PC-3 (cell line): ENCODE measurements at regions not wholly inside any gene's neighbourhood (a gene's known extent, or its start where the extent isn't known, plus 50 kb on each side); places are given as distances from the start of the nearest gene placed in this dataset.
A peak's percentile ranks its signal among the peaks of the same experiment; 100 is the strongest.

Experiments
- ATAC-seq: fragments of 200-7000 bp; cut with Tn5 transposase; 2 replicates; pipeline ENCODE4 v1.9.1; 2020; ENCODE audit warnings: mild to moderate bottlenecking, moderate library complexity
- BruUV-seq: library from RNA; stranded (reverse); fragments of 400-500 nt; replicated peaks from 2 replicates; lab custom pipeline; 2021; lab: Mats Ljungman, UMichigan
- CTCF ChIA-PET: fragments of 300-600 bp; sonication (Branson Sonifier 250); formaldehyde crosslinking; loops from one replicate; lab custom pipeline; 2022; ENCODE audit warnings: antibody characterized with exemption; lab: Charles Lee
- POLR2A ChIA-PET: fragments of 300-600 bp; sonication (Branson Sonifier 250); formaldehyde crosslinking; loops from one replicate; lab custom pipeline; 2022; ENCODE audit warnings: antibody characterized with exemption; ENCODE audit not compliant: unreplicated experiment; lab: Charles Lee
- DNase-seq: peaks from one replicate; pipeline ENCODE4 v3.0.0-alpha.2; 2015
- H2AFZ ChIP-seq: fragments of 300-600 bp; sonication (generic); 2 replicates; pipeline ENCODE4 v1.6.0; 2016; ENCODE audit warnings: antibody characterized with exemption, low read length
- H3F3A ChIP-seq: fragments of 300-600 bp; sonication (generic); one replicate; pipeline ENCODE4 v1.6.0; 2017; ENCODE audit warnings: antibody characterized with exemption, low read length, control low read depth, mild to moderate bottlenecking; ENCODE audit not compliant: unreplicated experiment
- H3K27ac ChIP-seq: fragments of 300-600 bp; sonication (generic); 2 replicates; pipeline ENCODE4 v1.5.1; 2016; ENCODE audit warnings: mild to moderate bottlenecking, low read length
- H3K27me3 ChIP-seq: fragments of 300-600 bp; sonication (generic); 2 replicates; pipeline ENCODE4 v1.6.1; 2016; ENCODE audit warnings: low read length, mixed read lengths
- H3K36me3 ChIP-seq: fragments of 300-600 bp; sonication (generic); 2 replicates; pipeline ENCODE4 v1.6.1; 2016; ENCODE audit warnings: low read depth, mixed run types, low read length, mixed read lengths
- H3K4me1 ChIP-seq: fragments of 300-600 bp; sonication (generic); 2 replicates; pipeline ENCODE4 v1.5.1; 2016; ENCODE audit warnings: low read length; ENCODE audit not compliant: insufficient read depth
- H3K4me2 ChIP-seq: fragments of 300-600 bp; sonication (generic); 2 replicates; pipeline ENCODE4 v1.6.0; 2016; ENCODE audit warnings: low read length
- H3K4me3 ChIP-seq: fragments of 300-600 bp; sonication (generic); 2 replicates; pipeline ENCODE4 v1.5.1; 2016; ENCODE audit warnings: mild to moderate bottlenecking, low read length, mixed read lengths
- H3K79me2 ChIP-seq: fragments of 300-600 bp; sonication (generic); 2 replicates; pipeline ENCODE4 v1.6.1; 2017; ENCODE audit warnings: low read length, mixed read lengths
- H3K9ac ChIP-seq: fragments of 300-600 bp; sonication (generic); 2 replicates; pipeline ENCODE4 v1.6.0; 2016; ENCODE audit warnings: mild to moderate bottlenecking, low read length
- H3K9me2 ChIP-seq: fragments of 300-600 bp; sonication (generic); replicated peaks from 2 replicates; pipeline ENCODE4 v1.6.1; 2016; ENCODE audit warnings: mixed run types, low read length, mixed read lengths
- H3K9me3 ChIP-seq: fragments of 300-600 bp; sonication (generic); 2 replicates; pipeline ENCODE4 v1.6.1; 2016; ENCODE audit warnings: low read length, mixed read lengths
- H4K20me1 ChIP-seq: fragments of 300-600 bp; sonication (generic); 2 replicates; pipeline ENCODE4 v1.6.1; 2016; ENCODE audit warnings: low read length, mixed read lengths
- EZH2 ChIP-seq: fragments of 300-600 bp; sonication (generic); IDR thresholded peaks from one replicate; pipeline ENCODE4 v1.6.1; 2017; ENCODE audit warnings: antibody characterized with exemption, mild to moderate bottlenecking, low read length; ENCODE audit not compliant: unreplicated experiment
- EZH2phosphoT487 ChIP-seq: fragments of 300-600 bp; sonication (generic); IDR thresholded peaks from 2 replicates; pipeline ENCODE4 v1.6.1; 2018; ENCODE audit warnings: mild to moderate bottlenecking, antibody characterized with exemption, low read length, borderline replicate concordance
- intact Hi-C: fragments of 100-400 bp; cut with micrococcal nuclease; formaldehyde crosslinking; loops from 2 replicates; pipeline ENCODE4 v1.9.0; 2023
- TF ChIP-seq, protein P1 (sequence below): fragments of 300-600 bp; sonication (generic); conservative IDR thresholded peaks from 2 replicates; pipeline ENCODE4 v1.5.1; 2017; ENCODE audit warnings: antibody characterized with exemption, low read depth, mild to moderate bottlenecking, low read length

GRCh38 chr4:153122855-153123254 lies 81.4 kb upstream of the TRIM2 start:
- ATAC-seq (no peak), DNase-seq (no peak)
- intact Hi-C loops, result no loop called here
- Histone ChIP-seq H3K9ac (no peak overlapping the region), H4K20me1 (no peaks in the 10 kb centered on the region), H3K27ac (no peak overlapping the region), H3K4me3 (no peak overlapping the region), H3K27me3 (no peaks in the 10 kb centered on the region), H3K9me3 (no peaks in the 10 kb centered on the region), H3F3A (no peaks in the 10 kb centered on the region), H3K4me2 (no peak overlapping the region), H3K79me2 (no peaks in the 10 kb centered on the region), H3K4me1 (peaks cover 5% of the 10 kb centered on the region; the same call in 1 of the 2 replicates), H3K36me3 (no peaks in the 10 kb centered on the region), H2AFZ (no peak overlapping the region), H3K9me2 (no peaks in the 10 kb centered on the region)
- no TSS peak for BruUV-seq
- TF ChIP-seq EZH2phosphoT487 (no peak), EZH2 (no peak)
- TF ChIP-seq, protein P1, sequence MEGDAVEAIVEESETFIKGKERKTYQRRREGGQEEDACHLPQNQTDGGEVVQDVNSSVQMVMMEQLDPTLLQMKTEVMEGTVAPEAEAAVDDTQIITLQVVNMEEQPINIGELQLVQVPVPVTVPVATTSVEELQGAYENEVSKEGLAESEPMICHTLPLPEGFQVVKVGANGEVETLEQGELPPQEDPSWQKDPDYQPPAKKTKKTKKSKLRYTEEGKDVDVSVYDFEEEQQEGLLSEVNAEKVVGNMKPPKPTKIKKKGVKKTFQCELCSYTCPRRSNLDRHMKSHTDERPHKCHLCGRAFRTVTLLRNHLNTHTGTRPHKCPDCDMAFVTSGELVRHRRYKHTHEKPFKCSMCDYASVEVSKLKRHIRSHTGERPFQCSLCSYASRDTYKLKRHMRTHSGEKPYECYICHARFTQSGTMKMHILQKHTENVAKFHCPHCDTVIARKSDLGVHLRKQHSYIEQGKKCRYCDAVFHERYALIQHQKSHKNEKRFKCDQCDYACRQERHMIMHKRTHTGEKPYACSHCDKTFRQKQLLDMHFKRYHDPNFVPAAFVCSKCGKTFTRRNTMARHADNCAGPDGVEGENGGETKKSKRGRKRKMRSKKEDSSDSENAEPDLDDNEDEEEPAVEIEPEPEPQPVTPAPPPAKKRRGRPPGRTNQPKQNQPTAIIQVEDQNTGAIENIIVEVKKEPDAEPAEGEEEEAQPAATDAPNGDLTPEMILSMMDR, result no peak
- POLR2A ChIA-PET, result interaction anchor here (0.6 kb wide), 1 partner anchor 602 kb away, joined by 4 read pairs; no protein-coding TSS in a partner anchor
- CTCF ChIA-PET, result no interaction called here

GRCh38 chr4:153126137-153126536 lies 78.1 kb upstream of the TRIM2 start:
- Histone ChIP-seq H3K4me1 (peaks cover 5% of the 10 kb centered on the region; the same call in 1 of the 2 replicates), H3K9ac (no peak overlapping the region), H3K27ac (no peak overlapping the region), H3F3A (no peaks in the 10 kb centered on the region), H3K9me3 (no peaks in the 10 kb centered on the region), H3K9me2 (no peaks in the 10 kb centered on the region), H3K4me3 (no peak overlapping the region), H2AFZ (no peak overlapping the region), H3K79me2 (no peaks in the 10 kb centered on the region), H3K36me3 (no peaks in the 10 kb centered on the region), H3K4me2 (no peak overlapping the region), H4K20me1 (no peaks in the 10 kb centered on the region), H3K27me3 (no peaks in the 10 kb centered on the region)
- ChIA-PET CTCF (interaction anchor here (0.9 to 2.4 kb wide), 2 partner anchors 41 to 43 kb away, joined by 4 to 48 read pairs; no protein-coding TSS in a partner anchor), POLR2A (interaction anchor here (0.6 kb wide), 2 partner anchors 110 to 293 kb away, joined by 6 read pairs; no protein-coding TSS in a partner anchor)
- DNase-seq (no peak), ATAC-seq (0 out of 2 replicates have a peak, but pooled peaks have one; percentile 25)
- intact Hi-C loops, result loop anchor here (1.0 kb wide), 1 partner anchor 156 kb away; no protein-coding TSS in a partner anchor
- BruUV-seq, result no TSS peak
- TF ChIP-seq EZH2phosphoT487 (no peak), EZH2 (no peak)
- TF ChIP-seq, protein P1, result no peak
